ENCODE measurements at regions not wholly inside any gene's neighbourhood (a gene's known extent, or its start where the extent isn't known, plus 50 kb on each side); places are given as distances from the start of the nearest gene placed in this dataset.
"Not testable (repeated sequence)": the region's sequence is repeated elsewhere in the genome, so short reads cannot be mapped to it uniquely, and the experiment has no call there.

- Histone ChIP-seq H3K27ac (no peak overlapping the region), H3K27me3 (no peaks in the 10 kb centered on the region), H3K9me3 (no peaks in the 10 kb centered on the region), H3K36me3 (peaks cover 0 to 12% (median 0%) of the 10 kb centered on the region in 3 donors), H3K4me1 (no peaks in the 10 kb centered on the region), H3K4me3 (no peak overlapping the region)
- DNase-seq (ENCODE audit: low spot score in 2 of 2), result no peak
- no peak for TF ChIP-seq POLR2A (IDR thresholded peaks at IDR 0.05)
- TF ChIP-seq CTCF (IDR thresholded peaks at IDR 0.05), result no peak
- no peak for TF ChIP-seq EP300 (IDR thresholded peaks at IDR 0.05)
- WGBS, 2 donors, result 91 to 95% methylated on average over 5 of the region's 5 CpGs
These were observed 144.4 kb upstream of the HNRNPU start for GRCh38 chr1:245008761-245009160.

- WGBS, 2 donors, result 76 to 84% methylated on average over 5 of the region's 5 CpGs
- Histone ChIP-seq H3K27me3 (no peaks in the 10 kb centered on the region), H3K4me3 (no peak overlapping the region), H3K27ac (no peak overlapping the region), H3K9me3 (no peaks in the 10 kb centered on the region), H3K36me3 (peaks cover 0 to 12% (median 0%) of the 10 kb centered on the region in 3 donors), H3K4me1 (no peaks in the 10 kb centered on the region)
- TF ChIP-seq CTCF (IDR thresholded peaks at IDR 0.05) (no peak), EP300 (IDR thresholded peaks at IDR 0.05) (no peak), POLR2A (IDR thresholded peaks at IDR 0.05) (no peak)
- DNase-seq (ENCODE audit: low spot score in 2 of 2), result no peak
These were observed 143.5 kb upstream of the HNRNPU start for GRCh38 chr1:245007852-245008251.

- H3K36me3 ChIP-seq, result no peaks in the 10 kb centered on the region
- H3K27me3 ChIP-seq, result no peaks in the 10 kb centered on the region
- DNase-seq (ENCODE audit: low spot score in 2 of 2), result no peak
- no peak overlapping the region for H3K27ac ChIP-seq
- H3K9me3 ChIP-seq, result no peaks in the 10 kb centered on the region
- no peaks in the 10 kb centered on the region for H3K4me1 ChIP-seq
- no peak overlapping the region for H3K4me3 ChIP-seq
- 89 to 93% methylated on average over 2 of the region's 2 CpGs for WGBS, 2 donors
- no peak for TF ChIP-seq EP300 (IDR thresholded peaks at IDR 0.05)
- no peak for TF ChIP-seq POLR2A (IDR thresholded peaks at IDR 0.05)
- TF ChIP-seq CTCF (IDR thresholded peaks at IDR 0.05), result no peak
These were observed 138.9 kb upstream of the HNRNPU start for GRCh38 chr1:245003246-245003645.

- Histone ChIP-seq H3K27me3 (no peaks in the 10 kb centered on the region), H3K36me3 (no peaks in the 10 kb centered on the region), H3K4me1 (no peaks in the 10 kb centered on the region), H3K27ac (no peak overlapping the region), H3K4me3 (no peak overlapping the region), H3K9me3 (no peaks in the 10 kb centered on the region)
- WGBS, 2 donors, result 84 to 88% methylated on average over 1 of the region's 1 CpG
- TF ChIP-seq CTCF (IDR thresholded peaks at IDR 0.05) (no peak), POLR2A (IDR thresholded peaks at IDR 0.05) (no peak), EP300 (IDR thresholded peaks at IDR 0.05) (no peak)
- DNase-seq (ENCODE audit: low spot score in 2 of 2), result no peak
These were observed 136.9 kb upstream of the HNRNPU start for GRCh38 chr1:245001252-245001651.

- Histone ChIP-seq H3K4me1 (no peaks in the 10 kb centered on the region), H3K4me3 (no peak overlapping the region), H3K9me3 (no peaks in the 10 kb centered on the region), H3K36me3 (no peaks in the 10 kb centered on the region), H3K27ac (no peak overlapping the region), H3K27me3 (no peaks in the 10 kb centered on the region)
- TF ChIP-seq CTCF (IDR thresholded peaks at IDR 0.05) (no peak), EP300 (IDR thresholded peaks at IDR 0.05) (no peak), POLR2A (IDR thresholded peaks at IDR 0.05) (no peak)
- DNase-seq (ENCODE audit: low spot score in 2 of 2), result no peak
These were observed 136.5 kb upstream of the HNRNPU start for GRCh38 chr1:245000872-245001188.

- 91 to 95% methylated on average over 3 of the region's 3 CpGs for WGBS, 2 donors
- H3K4me3 ChIP-seq; H3K27me3 ChIP-seq; H3K9me3 ChIP-seq; H3K4me1 ChIP-seq; H3K27ac ChIP-seq; DNase-seq (ENCODE audit: low spot score in 2 of 2): not testable (repeated sequence)
- peaks cover 0 to 11% (median 0%) of the 10 kb centered on the region in 3 donors for H3K36me3 ChIP-seq
These were observed 135.3 kb upstream of the HNRNPU start for GRCh38 chr1:244999644-245000043.

All from tibial nerve (tissue), 4 donors.